GM18907 (cell line): ENCODE measurements at regions not wholly inside any gene's neighbourhood (a gene's known extent, or its start where the extent isn't known, plus 50 kb on each side); places are given as distances from the start of the nearest gene placed in this dataset.
A peak's percentile ranks its signal among the peaks of the same experiment; 100 is the strongest.

ENCODE experiments used
- ATAC-seq: cut with Tn5 transposase; IDR thresholded peaks from one replicate; pipeline ENCODE4 v1.9.1; 2021; ENCODE audit warnings: mild to moderate bottlenecking, moderate library complexity; ENCODE audit not compliant: unreplicated experiment

DNA sequence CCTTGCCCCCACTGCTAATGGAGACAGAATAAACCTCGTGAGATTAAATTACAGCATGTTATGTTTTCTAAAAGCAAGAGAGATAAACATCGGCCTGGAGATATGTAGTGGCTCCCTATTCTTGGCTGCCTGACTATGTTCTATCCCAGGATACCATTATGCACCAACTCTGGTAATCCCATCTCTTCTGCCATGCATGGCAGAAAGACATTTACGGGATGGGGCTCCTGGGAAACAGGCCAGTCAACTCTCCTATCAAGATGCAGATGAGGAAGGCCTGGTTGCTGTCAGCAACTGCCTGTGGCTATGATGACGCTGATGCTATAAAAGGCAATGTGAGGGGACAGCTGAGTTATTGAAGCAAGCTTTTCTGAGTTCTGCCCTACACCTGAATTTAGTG lies 166.2 kb upstream of the VCX3A start:
- no peak for ATAC-seq

DNA sequence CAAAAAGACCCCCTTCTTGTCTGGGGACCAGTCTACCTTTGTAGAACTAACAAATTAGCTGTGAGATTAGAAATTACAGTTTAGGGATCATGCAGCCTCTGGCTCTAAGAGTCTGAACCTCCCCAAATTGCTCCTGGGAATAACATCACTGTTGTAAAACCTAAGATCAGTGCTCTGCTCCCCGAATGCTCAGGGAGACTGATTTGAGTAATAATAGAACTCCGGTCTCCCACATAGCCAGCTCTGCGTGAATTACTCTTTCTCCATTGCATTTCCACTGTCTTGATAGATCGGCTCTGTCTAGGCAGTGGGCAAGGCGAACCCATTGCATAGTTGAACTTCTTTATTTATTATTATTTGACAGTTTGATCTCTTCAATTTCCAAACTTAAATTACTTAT lies 160.8 kb upstream of the VCX3A start:
- no peak for ATAC-seq

DNA sequence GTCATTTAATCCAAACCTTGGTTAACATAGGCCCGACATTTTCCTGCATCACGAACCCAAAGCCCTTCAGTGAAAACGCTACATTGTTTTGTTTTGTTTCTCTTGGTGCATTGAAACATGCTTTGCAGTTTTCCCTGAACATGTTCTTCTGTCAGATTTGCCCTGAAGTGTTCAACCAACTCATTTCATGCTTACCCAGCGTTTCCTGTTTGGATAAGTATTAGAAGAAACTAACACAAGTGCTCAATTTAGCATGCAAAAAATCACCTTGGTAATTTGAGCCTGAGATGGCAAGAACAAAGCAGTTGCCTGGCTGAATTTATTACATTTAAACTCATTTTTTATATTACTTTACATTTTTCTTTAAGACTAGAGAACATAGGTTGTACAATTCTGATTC lies 160.1 kb upstream of the VCX3A start:
- ATAC-seq = no peak

GRCh38 chrX:6694221-6694620 lies 159.3 kb upstream of the VCX3A start:
- no peak for ATAC-seq

GRCh38 chrX:6693051-6693450 lies 158.1 kb upstream of the VCX3A start:
- no peak for ATAC-seq

DNA sequence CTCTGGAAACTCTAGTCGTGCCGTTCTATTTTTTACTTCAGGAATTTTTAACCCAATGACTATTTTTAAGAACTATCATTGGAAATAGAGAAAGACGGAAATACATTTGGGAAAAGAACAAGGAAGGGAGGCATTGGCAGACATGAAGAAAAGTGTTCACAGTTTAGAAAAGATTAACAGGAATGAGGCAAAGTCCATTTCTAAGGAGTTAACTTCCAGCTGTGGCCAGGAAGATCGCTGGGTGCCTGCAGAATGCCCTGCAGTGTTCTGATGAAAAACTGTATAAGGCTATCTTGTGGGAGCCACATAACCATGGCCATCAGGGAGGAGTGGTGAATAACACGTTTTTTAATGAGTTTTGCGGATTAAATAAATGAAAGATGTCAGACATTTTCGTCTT lies 150.6 kb upstream of the VCX3A start:
- ATAC-seq = no peak

DNA sequence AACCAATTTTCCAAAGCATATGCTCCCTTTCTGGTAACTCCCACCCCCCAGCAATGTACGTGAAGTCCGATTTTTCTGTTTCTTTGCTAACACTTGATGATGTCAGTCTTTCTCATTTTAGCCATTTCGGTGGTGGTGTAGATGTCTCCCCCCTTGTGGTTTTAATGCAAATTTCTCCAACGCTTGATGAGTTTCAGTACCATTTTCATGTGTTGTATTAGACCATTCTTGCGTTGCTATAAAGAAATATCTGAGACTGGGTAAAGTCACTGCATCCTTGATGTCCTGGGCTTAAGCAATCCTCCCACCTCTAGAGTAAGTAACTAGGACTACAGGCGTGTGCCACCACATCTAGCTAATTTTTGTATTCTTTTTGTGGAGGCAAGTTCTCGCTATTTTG lies 148.4 kb upstream of the VCX3A start:
- no peak for ATAC-seq

DNA sequence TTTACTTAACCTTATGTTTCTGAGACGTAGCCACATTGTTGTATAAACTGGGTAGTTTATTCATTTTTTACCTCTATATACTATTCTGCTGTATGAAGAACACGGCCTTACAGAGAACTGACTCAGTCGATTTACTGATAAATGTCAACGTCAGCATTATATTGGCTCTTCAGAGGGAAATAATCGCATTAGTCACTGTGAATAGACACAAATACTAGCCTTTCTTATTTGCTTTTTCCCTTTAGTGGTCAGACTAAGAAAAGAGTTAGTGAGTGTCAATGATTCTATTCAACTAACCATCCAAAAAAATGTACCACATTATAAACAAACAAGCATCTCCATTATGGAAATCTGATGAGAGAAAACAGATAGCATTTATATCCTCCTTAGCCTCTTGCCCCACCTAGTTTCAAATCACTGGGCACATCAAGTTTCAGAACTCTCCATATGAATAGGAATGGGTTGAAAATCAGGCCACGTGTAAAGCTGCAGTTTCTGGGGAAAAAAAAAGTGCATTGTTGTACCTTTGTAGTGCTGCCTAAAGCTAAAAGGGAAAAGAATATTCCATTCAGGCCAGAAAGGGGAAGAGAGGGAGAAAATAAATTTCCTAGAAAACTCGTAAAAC lies 146.7 kb upstream of the VCX3A start:
- no peak for ATAC-seq

DNA sequence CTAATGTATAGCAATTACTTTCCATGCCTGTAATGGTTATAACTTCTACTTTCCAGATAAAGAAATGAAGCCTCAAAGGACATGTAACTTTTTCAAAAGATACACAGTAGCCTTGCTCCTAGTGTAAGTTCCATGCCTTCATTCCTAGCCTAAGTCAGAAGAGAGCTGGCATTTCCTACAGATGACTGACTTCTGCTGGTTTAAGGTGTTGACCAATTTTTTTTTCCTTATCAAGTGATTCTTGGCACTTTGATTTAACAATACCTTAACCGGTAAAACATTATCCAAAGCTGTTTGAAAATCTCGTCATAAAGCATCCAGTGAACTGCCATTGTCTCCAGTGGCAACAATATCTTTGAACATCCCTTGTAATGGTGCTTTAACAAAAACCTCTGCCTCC lies 145.1 kb upstream of the VCX3A start:
- ATAC-seq = no peak

DNA sequence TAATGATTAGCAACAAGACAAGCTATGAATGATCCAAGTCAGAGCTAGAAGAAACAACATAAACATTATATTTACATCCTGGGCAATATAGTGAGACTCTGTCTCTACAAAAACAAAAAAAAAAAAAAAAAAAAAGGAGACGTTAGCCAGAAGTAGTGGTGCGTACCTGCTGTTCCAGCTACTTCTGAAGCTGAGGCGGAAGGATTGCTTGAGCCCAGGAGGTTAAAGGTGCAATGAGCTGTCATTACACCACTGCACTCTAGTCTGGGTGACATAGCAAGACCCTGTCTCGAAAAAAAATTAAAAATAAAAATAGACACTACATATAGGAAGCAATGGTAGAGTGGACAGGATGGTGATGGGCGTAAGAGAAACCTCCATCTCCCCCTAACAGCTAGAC lies 144.6 kb upstream of the VCX3A start:
- no peak for ATAC-seq

- no peak for ATAC-seq
Observed at GRCh38 chrX:6678313-6678712, 143.4 kb upstream of the VCX3A start.

GRCh38 chrX:6674734-6675133 lies 139.8 kb upstream of the VCX3A start:
- no peak for ATAC-seq

DNA sequence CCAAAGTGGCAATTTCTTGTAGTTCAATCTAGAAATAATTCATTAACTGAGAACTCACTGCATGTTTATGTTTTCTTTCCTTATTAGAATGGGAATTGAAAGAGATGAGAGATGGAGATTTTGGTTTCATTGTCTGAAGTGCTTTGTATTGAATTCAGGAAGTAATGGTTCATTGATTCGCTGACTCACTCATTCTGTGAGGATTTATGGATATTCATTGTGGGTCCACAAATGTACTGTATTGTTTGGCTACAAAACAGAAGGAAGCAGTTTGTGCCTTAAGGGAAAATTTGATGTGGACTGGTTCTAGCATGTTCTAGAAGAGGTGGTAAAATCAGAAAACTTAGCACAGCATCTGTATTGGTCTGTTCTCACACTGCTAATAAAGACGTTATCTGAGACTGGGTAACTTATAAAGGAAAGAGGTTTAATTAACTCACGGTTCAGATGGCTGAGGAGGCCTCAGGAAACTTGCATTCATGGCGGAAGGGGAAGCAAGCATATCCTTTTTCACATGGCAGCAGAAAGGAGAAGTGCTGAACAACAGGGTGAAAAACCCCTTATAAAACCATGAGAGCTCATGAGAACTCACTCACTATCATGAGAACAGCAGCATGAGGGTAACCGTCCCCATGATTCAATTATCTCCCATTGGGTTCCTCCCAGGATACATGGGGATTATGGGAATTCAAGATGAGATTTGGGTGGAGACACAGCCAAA lies 132.3 kb upstream of the VCX3A start:
- ATAC-seq = peak; percentile 83

GRCh38 chrX:6666624-6667023 lies 131.7 kb upstream of the VCX3A start:
- no peak for ATAC-seq

GRCh38 chrX:6661736-6662135 lies 126.8 kb upstream of the VCX3A start:
- ATAC-seq = no peak

GRCh38 chrX:6660567-6661264 lies 125.8 kb upstream of the VCX3A start:
- no peak for ATAC-seq

- no peak for ATAC-seq
Observed at GRCh38 chrX:6645216-6645615, 110.3 kb upstream of the VCX3A start.

- no peak for ATAC-seq
Observed at GRCh38 chrX:6644411-6644810, 109.5 kb upstream of the VCX3A start.

- ATAC-seq = no peak
Observed at GRCh38 chrX:6640727-6641126, 105.8 kb upstream of the VCX3A start.

GRCh38 chrX:6614506-6614905 lies 79.6 kb upstream of the VCX3A start:
- ATAC-seq = no peak

DNA sequence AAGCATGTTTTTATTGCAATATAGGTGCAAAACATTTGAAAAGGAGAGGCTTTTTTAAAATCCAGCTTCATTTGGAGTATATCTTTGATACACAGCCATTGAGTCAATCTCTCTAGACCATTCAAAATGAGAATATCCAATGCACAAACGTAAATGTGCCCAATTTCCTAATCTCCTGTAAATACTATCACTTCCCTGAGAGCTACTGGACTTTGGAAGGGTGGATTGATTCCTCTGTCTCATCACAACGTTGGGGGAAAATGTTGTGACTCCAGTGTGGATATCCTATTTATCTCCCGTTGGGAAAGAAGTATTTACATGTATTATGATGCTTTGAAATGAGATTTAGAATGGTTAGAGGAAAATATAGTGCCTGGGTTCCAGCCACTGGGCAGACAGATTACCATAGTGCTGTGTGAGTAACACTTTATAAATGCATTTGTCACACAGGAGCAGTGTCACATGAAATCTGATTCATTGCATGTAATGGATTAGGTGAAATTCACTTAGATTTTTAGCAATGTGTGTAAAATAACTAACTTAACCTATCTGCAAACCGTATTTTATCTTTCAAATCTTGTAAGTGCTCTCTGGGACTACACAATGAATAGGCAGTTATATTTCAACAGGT lies 64.4 kb upstream of the VCX3A start:
- ATAC-seq = no peak
